Activated CD8-positive, alpha-beta T cell treated with anti-CD3 and anti-CD28 coated beads, Interleukin-2, amount 10 ng/mL, durations not matched to agents 7 days and 5 days (primary cell): ENCODE measurements at regions not wholly inside any gene's neighbourhood (a gene's known extent, or its start where the extent isn't known, plus 50 kb on each side); places are given as distances from the start of the nearest gene placed in this dataset.
"Not testable (repeated sequence)": the region's sequence is repeated elsewhere in the genome, so short reads cannot be mapped to it uniquely, and the experiment has no call there.

Experiments used
- ATAC-seq: fragments of 150-1000 bp; cut with Tn5 transposase; one replicate; pipeline ENCODE4 v1.10.0; 2021; ENCODE audit warnings: moderate library complexity
- CTCF ChIA-PET: fragments of 350-600 bp; sonication (Branson Sonifier 250); formaldehyde crosslinking; loops from one replicate; lab custom pipeline; 2021; ENCODE audit warnings: antibody characterized with exemption; lab: Charles Lee
- POLR2A ChIA-PET: fragments of 350-600 bp; sonication (Branson Sonifier 250); formaldehyde crosslinking; loops from one replicate; lab custom pipeline; 2021; ENCODE audit warnings: antibody characterized with exemption; lab: Charles Lee
- DNase-seq: peaks from one replicate; pipeline ENCODE4 v3.0.0-alpha.2; 2020
- H3K27ac Mint-ChIP-seq: one replicate; pipeline ENCODE4 v1.8.0; 2021; ENCODE audit warnings: mild to moderate bottlenecking, mixed read lengths
- H3K27me3 Mint-ChIP-seq: one replicate; pipeline ENCODE4 v1.8.0; 2021; ENCODE audit warnings: low read depth, mixed read lengths
- H3K36me3 Mint-ChIP-seq: one replicate; pipeline ENCODE4 v1.8.0; 2021; ENCODE audit warnings: low read depth, mixed read lengths
- H3K4me1 Mint-ChIP-seq: one replicate; pipeline ENCODE4 v1.8.0; 2021; ENCODE audit warnings: low read depth, mixed read lengths
- H3K4me3 Mint-ChIP-seq: one replicate; pipeline ENCODE4 v1.8.0; 2021; ENCODE audit warnings: mild to moderate bottlenecking, mixed read lengths
- H3K9me3 Mint-ChIP-seq: one replicate; pipeline ENCODE4 v1.8.0; 2022; ENCODE audit warnings: mixed read lengths; ENCODE audit not compliant: insufficient read depth

- CTCF ChIA-PET, H3K4me1 Mint-ChIP-seq, H3K36me3 Mint-ChIP-seq, ATAC-seq, H3K27me3 Mint-ChIP-seq, H3K27ac Mint-ChIP-seq, POLR2A ChIA-PET, H3K9me3 Mint-ChIP-seq, H3K4me3 Mint-ChIP-seq: not testable (repeated sequence)
- peak; percentile 15 for DNase-seq
Observed at GRCh38 chr5:70778240-70778639, 122.2 kb upstream of the SERF1A start.
